ENCODE measurements at regions not wholly inside any gene's neighbourhood (a gene's known extent, or its start where the extent isn't known, plus 50 kb on each side); places are given as distances from the start of the nearest gene placed in this dataset.

DNA sequence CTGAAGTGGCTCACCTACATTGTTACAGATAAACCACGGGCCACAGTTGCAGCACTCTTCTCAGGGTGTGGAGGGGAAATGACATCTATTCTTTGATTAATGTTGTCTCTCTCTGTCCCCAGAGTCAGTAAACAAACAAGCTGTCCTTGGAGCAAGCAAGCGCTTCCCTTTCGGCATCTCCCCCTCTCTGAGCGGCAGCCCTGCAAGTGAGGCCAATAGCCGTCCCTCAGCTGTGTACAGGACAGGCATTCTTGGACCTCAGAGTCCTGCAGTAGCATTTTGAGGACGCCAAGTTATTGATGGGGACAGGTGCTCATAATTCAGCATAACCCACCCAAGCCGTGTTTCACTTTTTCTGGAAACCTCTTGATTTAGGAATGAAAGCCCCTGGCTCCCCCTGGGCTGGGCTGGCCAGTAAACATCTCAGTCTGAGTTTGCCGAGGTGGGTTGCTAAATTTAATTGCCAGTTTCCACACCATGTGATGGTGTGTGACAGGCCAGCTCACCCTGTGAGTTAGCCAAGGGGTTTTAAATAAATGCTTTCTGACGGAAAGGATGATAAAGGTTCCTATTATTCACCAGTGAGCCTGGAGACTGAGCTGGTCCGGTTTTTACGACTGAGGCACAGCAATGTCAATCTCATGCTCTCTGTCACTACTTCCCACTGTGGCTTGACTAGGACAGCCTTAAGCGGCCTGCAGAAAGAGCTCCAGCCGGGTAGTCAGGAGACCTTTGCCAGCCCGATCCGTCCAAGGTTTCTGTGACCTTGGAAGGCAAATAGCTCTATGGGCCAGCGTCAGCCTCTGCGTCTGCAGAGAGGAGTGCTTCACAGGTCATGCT is 214.8 kb upstream of the RREB1 start:
- DNase-seq = no peak

DNA sequence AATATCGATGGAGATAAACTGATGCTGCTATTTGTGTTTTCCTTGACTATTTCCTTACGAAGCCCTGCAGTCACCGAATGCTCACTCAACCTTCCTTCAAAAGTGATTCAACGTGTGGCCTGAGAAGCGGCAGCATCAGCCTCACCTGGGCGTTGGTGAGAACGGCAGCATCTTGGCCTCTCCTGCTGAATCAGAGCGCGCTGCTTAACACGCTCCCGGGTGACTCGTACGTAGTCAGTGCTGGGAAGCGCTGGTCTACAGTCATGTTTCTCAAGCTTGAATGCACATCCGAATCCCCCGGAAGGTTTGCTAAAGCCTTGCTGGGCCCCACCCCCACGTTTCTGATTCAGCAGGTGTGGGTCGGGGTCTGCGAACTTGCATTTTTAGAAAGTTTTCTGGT is 214.1 kb upstream of the RREB1 start:
- DNase-seq = no peak

DNA sequence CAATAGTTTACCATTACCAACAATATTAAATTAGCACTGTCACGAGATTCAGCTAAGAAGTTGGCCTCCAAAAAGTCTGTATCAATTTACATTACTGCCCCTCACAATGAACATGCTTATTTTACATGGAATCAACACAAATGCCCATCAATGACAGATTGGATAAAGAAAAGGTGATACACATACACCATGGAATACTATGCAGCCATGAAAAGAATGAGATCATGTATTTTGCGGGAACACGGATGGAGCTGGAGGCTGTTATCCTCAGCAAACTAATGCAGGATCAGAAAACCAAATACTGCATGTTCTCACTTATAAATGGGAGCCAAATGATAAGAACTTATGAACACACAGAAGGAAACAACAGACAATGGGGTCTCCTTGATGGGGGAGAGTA is 211.8 kb upstream of the RREB1 start:
- no peak for DNase-seq

DNA sequence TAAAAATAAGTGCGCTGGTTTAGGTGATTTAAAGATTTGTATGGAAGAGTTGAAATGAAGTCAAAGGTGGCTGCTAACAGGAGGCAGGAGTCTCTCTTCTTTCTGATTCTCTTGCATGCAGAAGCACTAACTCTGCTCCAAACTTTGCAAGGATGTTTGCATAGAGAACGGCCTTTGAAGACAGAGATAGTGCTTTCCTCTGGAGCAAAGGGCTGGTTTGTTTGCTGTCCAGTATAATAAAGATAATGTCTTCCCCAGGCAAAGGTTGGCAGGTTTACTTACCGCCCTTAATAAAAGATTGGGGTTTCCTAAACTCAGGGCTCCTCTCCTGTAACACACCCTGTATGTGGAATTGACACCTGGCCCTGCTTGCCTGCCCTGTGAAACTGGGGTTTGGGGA is 210.6 kb upstream of the RREB1 start:
- no peak for DNase-seq

DNA sequence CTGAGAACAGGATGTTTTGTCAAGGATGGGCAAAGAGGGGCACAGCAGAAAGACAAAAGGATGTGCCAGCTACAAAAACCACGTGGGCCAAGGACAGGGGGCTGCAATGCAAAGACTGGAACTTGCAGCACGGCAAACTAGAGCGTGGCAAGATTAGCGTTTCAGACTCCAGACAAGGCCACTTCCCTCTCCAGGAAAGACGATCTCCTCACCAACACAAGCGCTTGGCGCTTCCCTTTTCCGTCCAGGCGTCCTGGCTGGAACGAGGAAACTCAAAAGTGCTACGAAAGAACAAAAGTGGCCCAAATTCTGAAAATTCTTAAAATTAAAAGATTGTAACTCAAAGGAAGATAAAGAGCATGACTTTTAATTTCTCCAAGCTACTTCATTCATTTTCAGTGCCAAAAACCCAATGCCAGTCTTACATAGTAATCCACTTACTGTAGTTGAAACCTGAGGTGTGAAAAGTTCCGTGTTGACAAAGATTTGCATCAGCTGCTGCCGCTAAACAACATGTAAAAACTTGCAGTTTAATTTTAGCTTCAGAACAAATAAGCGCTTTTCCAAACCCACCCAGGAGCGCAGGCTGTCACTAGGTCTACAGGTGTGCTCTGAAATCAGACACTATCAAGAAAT is 207.1 kb upstream of the RREB1 start:
- DNase-seq = no peak

DNA sequence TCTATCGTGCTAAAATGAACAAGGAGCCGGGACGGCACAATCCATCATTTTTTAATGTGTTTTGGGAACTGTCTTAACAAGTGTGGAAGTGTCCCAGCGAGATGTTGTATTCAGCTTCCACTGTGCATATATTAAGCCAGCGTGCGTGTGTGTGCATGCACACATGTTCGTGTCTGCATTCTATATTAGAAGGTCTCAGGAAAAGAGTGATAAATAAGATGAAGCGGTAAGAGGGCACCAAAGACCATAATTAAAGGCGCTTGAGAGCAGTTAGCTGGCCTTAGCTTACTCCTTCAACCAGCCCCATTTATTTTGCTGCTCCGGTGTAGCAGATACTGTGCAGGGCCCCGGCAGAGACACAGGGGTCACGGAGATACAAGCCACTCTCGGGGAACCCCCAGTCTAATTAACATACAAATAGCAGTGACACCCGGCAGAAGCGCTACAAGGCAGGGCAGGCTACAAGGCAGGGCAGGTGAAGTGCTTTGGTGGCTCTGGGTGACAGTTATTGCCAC is 206.5 kb upstream of the RREB1 start:
- DNase-seq = no peak

DNA sequence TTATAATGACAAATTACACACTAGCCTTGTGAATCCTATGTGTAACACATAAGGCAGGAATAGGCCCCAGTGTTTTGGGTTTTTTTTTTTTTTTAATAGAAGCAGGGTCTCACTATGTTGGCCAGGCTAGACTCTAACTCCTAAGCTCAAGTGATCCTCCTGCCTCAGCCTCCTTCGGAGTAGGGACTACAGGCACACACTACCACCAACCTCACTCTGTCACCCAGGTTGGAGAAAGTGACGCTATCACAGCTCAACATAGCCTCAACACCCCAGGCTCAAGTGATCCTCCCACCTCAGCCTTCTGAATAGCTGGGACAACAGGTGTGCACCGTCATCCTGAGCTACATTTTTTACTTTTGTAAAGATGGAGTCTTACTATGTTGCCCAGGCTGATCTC is 205.8 kb upstream of the RREB1 start:
- DNase-seq = no peak

DNA sequence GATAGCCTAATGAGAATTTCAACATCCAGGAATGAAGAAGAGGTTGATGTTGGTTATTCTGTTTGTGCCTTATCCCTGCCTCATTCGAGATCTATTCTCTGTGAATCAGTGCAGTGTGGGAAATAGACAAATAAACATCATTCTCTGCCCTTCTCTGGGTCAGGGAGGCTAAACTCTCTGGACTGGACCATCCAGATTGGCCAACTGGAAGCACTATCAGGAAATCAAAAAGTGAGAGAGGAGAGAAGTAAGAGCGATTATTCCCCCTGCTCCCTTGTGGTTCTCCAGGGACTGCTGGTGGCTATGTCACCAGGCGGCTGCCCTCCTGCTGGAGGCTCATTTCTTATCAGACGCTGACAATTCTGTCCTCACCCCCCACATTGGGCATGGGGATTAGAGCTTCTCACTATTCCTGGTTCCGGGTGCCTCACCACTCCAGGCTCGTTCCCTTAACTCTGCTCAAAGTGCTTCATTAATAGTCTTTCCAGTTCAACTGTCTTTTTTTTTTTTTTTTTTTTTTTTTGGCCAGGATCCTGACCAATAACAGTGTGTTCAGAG is 201.7 kb upstream of the RREB1 start:
- DNase-seq = no peak

DNA sequence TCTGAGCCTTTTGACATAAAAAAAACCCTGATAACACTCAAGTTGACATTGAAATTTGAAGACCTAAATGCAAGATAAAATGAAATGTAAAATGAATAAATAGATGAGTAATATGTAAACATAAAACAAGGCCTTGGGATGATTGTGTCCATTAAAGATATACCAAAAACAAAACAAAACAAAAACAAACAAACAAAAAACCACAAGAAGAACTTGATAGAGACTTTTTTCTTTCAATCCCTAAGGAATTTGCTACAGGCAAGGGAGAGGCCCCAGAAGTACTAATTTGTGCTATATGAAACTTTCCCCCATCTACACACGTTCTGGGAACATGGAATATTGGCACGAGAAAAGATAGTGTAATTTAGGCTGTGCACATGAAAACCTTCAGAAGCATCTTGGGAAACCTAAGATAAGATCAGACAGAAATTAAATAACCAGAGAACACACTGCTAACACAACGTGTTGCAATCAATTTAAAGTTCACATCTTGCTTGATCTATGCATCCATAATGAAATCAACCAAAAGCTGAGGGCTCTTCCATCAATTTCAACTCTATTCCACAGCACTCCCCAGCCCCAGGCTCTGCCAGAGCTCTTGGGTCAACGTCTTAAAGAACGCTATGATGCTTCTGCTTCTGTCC is 201.1 kb upstream of the RREB1 start:
- DNase-seq = no peak

DNA sequence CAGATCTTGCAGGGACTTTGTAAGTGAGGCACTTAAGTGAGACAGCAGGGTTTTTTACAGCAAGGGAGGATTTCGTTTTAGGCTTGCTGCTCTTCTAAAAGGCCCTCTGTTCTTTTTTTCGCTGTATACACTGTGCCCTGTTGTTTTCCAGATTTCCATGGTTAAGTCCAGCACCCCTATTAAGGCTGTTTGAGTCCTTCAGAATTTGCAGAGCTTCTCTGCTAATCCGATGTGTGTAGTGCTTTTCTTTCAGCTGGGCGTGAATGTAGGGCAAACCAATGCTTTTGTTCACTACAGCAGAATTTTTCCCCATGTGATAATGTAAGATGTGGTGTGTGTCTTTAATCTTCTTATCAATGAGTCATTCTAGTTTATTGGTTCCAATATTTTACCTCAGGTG is 200.5 kb upstream of the RREB1 start:
- DNase-seq = no peak

DNA sequence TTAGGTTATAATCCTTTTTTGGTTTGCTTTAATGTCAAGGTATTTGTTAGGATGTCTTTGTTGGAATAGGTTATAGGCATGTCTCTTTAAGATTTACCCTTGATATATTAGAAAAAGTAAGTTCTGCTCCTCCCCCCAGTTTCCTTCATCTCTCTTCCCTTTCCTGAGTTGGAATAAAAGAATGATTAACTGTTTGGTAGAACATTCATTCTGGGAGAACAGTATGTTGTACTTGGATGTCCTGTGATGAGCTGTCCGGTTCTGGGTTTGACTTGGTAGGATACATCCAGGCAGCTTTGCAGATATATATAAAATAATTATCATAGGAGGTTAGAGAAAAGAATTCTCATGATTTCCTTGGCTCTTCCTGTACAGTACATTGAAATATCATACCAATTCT is 199.6 kb upstream of the RREB1 start:
- DNase-seq = no peak

DNA sequence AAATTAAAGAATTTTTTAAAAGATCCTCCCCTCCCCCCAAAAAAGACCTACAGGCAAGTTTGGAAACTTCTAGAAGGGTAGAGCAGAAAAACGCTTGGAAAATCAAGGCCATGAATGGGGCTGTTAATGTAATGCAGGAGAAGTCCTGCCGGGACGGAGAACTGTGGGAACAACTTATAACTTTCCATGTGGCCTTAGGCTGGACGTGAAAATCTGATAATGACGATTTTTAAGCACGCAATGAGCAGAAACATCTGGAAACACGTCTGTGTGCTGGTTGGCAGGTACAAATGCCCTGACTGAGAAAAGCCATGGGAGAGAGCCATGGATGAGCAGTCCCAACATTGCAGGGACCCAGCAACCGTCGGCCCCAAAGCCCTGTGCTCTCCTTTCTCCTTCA is 198.7 kb upstream of the RREB1 start:
- DNase-seq = no peak

DNA sequence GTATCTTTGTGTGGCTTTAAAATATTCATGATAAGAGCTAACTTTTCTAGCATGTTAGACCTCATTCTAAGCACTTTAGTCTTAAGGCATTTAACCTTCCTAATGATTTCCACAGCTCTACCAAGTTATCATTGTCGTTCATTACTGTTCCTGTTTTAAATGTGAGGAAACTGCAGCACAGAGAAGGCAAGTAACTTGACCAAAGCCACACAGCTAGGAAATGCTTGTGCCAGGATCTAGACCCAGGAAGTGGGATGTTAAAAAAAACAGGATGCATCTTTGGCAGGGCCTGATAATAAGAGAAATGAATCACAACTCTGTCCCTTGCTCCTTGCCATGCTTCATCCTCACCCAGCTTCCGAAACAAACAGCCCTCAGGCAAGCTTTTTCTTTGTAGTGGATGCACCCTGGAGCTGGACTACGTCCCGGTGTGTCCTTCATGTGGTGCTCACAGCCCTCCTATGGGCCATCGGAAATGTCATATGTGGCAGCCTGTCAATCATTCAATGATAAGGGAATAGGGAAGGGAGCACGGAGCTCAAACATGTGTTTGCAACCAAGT is 196.9 kb upstream of the RREB1 start:
- DNase-seq = no peak

DNA sequence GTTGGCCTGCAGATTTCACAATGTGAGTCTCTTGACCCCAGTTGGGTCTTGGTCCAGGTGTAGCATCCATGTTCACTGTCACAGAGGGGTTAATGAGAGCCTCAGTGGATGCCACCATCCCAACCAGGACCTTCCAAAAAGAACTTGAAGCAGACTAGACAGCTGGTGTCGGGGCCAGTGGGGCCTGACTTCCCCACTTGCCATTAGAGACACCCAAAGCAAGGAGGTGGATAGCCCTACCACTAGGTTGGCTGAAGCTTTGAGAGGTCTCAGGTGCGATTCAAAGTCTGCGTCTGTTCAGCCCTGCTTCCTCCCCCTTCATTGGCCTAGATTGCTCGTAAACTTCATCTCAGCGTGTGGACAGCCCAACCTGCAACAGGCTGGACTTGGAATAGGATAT is 196.4 kb upstream of the RREB1 start:
- no peak for DNase-seq

DNA sequence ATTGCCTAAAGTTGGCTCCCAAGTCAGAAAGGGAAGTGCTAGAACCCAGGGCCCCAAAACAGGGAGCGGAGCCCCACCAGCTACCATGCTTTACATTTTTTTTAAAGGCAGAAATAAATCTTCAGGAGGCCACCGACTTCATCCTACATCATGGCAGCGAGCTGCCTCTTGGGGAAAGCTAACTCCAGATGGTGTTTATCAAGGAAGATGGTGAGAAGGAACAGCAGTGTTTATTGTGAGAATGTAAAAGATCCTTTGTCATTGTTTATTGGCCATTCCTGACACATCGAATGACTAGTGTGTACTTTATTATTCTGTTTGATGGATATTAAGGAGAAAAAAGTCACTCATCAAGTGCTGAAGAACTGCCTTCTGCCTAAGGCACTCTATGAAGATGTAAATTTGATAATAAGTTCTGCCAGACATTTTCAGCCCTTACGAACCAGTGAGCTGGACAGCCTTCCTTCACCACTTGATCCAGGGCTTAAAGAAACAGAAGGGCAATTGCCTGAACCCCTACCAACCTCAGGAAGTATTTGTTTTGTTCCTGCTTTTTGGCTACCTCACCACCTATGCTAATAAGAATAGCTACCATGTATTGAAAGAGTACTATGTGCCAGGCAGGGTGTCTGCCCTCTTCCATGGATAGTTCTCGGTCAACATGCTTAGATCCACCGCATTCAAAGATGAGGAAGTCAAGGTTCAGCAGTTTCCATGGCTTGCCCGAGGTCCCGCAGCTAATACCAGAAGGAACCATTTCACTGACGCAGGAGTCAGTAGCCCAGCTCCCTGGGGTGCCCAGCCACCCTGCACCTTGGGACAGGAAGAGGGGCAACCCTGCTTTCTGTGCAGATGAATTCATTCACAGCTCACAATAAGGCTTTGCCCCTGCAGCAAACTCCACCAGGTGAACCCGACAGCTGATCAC is 194.7 kb upstream of the RREB1 start:
- DNase-seq = no peak

DNA sequence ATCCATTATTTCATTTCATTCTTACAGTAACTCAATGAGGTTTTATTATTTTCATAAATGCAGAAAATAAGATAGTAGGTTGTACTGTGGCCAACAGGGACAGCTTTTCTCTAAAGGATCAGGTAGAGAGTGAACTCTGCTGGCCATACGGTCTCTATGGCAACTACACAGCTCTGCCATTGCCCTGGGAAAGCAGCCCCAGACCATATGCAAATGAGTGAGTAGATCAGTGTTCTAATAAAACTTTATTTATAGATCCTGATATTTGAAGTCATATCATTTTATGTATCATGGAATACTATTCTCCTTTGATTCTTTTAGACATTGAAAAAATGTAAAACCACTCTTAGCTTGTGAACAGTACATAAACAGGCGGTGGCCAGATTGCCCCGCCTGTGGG is 192.5 kb upstream of the RREB1 start:
- DNase-seq = no peak

DNA sequence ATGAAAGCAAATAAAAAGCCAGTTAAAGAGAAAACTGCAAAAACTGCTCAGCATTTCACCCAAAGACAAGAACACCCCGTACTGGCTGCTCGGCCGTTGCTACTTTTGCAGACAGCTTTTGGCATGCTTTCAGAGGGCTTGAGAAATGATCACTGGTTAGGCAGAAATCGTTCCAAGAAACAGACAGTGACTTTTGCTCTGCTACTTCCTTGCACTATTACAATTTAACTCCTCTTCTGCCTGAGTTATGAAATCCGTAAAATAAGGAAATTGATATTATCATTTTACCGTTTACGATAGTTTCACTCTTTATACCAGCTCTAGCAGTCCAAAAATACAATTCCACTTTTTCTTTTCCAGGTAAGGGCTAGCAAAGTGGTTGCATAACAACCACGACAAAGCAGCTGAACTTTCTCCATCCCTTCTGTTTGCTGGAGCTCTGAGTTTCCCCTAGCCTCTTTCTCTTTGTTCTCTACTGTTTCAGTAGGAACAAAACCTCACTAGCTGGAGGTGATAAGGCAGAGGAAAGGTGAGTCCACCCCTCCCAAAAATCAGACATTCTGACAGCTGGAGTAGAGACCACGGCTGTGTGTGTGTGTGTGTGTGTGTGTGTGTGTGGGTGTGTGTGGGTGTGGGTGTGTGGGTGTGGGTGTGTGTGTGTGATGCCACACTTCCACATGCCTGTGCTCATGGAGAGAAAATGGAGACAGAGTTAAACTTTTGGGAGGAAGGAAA is 191.8 kb upstream of the RREB1 start:
- DNase-seq = no peak

DNA sequence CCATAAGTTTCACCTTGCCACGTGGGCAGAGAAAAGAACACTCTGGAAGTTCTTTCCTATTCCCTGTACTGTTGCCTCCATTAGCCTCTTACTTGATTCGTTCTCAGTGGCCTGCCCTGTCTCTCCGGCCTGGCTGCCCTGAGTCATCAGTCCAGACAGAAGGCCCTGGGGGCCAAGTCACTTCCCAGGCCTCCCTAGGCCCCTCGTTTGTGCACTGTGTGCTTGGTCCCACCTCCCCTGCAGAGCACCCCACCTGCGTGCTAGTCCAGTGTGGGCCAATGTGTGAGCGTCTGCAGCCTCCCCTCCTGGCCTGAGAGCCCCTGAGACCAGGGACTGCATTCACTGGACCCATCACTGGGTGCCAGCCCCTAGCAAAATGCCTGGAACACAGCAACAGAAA is 191.2 kb upstream of the RREB1 start:
- no peak for DNase-seq

DNA sequence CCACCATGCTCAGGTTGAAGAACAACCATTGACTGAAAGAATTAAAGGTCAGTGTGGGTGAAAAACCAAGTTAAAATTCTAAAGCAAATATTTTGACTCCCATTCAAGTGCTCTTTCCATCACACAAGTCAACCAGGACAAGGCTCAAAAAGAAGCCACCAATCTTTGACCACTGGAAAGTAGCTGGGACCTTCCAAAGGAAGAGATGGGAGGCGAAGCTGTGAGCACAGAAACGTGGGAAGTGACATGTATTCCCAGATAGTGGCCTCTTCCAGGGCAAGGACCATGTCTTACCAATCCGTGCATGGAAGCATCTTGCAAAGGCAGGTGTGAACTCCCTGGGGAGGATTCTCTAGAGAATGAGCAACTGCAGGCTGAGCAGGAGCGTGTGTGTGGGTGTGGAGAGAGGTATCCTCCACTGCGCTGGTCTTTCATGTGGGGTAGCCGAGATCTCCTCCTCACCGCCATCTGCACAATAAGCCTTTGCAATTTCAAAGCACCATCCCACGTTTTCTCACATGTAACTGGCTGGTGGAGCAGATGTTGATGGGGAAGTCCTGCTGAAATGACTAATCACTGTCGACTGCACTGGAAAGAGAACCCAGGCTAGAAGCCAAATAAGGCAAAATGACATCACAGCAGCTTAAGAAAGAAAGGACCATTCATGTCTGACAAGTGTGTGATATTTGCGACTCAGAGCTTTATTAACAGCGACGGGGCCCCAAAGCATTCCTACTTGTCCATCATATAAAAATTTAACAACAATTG is 189.4 kb upstream of the RREB1 start:
- DNase-seq = no peak

DNA sequence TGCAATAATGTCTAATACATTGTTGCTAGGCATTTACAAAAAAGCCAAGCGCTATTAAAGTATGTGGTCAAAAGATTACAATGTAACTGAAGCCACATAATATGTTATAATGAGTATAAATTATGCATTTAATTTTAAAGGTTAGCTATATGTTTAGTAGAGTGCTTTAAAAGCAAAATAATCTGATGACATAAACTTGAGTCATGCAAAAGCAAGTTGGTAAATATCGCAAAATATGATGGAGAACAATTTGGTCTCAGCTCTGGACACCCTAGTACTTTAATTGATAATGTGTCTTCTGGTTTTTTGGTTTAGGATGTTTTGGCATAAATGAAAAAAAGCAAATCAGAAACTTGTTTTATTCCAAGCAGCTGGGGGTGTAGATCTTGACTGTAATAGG is 188.6 kb upstream of the RREB1 start:
- DNase-seq = no peak
